Small intestine (tissue), 7 donors: ENCODE measurements at regions not wholly inside any gene's neighbourhood (a gene's known extent, or its start where the extent isn't known, plus 50 kb on each side); places are given as distances from the start of the nearest gene placed in this dataset.

Source experiments
- DNase-seq, 2 donors: peaks; one replicate each; pipeline versions ENCODE4 v3.0.0 to v3.0.0-alpha.2; 2013
- FAIRE-seq: peaks from 2 replicates; lab custom pipeline; 2012; peaks lifted over from hg19 to GRCh38; lab: Jason Lieb, UNC
- H3K27ac ChIP-seq, 3 donors: one replicate each; pipeline ENCODE4 v1.5.1; 2013; ENCODE audit warnings: low read length in 2 of 3, mild to moderate bottlenecking in 2 of 3, control low read depth in 1 of 3, inconsistent platforms in 1 of 3, low read depth in 1 of 3, moderate library complexity in 1 of 3
- H3K27me3 ChIP-seq, 3 donors: one replicate each; pipeline ENCODE4 v1.6.1; 2013; ENCODE audit warnings: low read length in 3 of 3, inconsistent platforms in 1 of 3; ENCODE audit not compliant: control insufficient read depth in 3 of 3, insufficient read depth in 3 of 3
- H3K36me3 ChIP-seq, 3 donors: one replicate each; pipeline ENCODE4 v1.6.1; 2013; ENCODE audit warnings: low read length in 3 of 3, inconsistent platforms in 1 of 3, low read depth in 1 of 3, mild to moderate bottlenecking in 1 of 3, moderate library complexity in 1 of 3; ENCODE audit not compliant: control insufficient read depth in 3 of 3, insufficient read depth in 2 of 3
- H3K4me1 ChIP-seq, 3 donors: one replicate each; pipeline ENCODE4 v1.6.1; 2013; ENCODE audit warnings: low read length in 2 of 3, inconsistent platforms in 1 of 3, low read depth in 1 of 3, mild to moderate bottlenecking in 1 of 3, moderate library complexity in 1 of 3; ENCODE audit not compliant: control insufficient read depth in 3 of 3, insufficient read depth in 2 of 3
- H3K4me3 ChIP-seq, 3 donors: one replicate each; pipeline ENCODE4 v1.5.1; 2013; ENCODE audit warnings: low read length in 3 of 3, control low read depth in 1 of 3, inconsistent platforms in 1 of 3, low read depth in 1 of 3, mild to moderate bottlenecking in 1 of 3, moderate library complexity in 1 of 3
- H3K9me3 ChIP-seq, 2 donors: one replicate each; pipeline ENCODE4 v1.6.1; 2013; ENCODE audit warnings: low read depth in 1 of 2, low read length in 1 of 2; ENCODE audit not compliant: control insufficient read depth in 2 of 2, insufficient read depth in 1 of 2
- WGBS, 3 donors: extraction: QIAGEN DNeasy Blood & Tissue Kit; methylation state at CpG; one replicate each; pipeline ENCODE4 v1.1.7; 2013; 5-methylcytosine and 5-hydroxymethylcytosine counted together
- donor health status: healthy with polysubstance abuse.
- donor health status: control.
- donor health status: control.
- donor health status: Bipolar disorder and iron deficiency.
- donor health status: healthy.

- H3K9me3 ChIP-seq: no peaks in the 10 kb centered on the region
- no peak overlapping the region for H3K4me3 ChIP-seq
- FAIRE-seq (no peak), DNase-seq (no peak)
- H3K4me1 ChIP-seq: peaks cover 0 to 7% (median 0%) of the 10 kb centered on the region in 3 donors
- WGBS, 3 donors: 82 to 86% (median 86%) methylated on average over 16 to 20 of the region's 20 CpGs
- H3K36me3 ChIP-seq: no peaks in the 10 kb centered on the region
- H3K27ac ChIP-seq: no peak overlapping the region
- H3K27me3 ChIP-seq: no peaks in the 10 kb centered on the region
These were observed 93.9 kb upstream of the CTDP1 start for GRCh38 chr18:79585395-79586370.

DNA sequence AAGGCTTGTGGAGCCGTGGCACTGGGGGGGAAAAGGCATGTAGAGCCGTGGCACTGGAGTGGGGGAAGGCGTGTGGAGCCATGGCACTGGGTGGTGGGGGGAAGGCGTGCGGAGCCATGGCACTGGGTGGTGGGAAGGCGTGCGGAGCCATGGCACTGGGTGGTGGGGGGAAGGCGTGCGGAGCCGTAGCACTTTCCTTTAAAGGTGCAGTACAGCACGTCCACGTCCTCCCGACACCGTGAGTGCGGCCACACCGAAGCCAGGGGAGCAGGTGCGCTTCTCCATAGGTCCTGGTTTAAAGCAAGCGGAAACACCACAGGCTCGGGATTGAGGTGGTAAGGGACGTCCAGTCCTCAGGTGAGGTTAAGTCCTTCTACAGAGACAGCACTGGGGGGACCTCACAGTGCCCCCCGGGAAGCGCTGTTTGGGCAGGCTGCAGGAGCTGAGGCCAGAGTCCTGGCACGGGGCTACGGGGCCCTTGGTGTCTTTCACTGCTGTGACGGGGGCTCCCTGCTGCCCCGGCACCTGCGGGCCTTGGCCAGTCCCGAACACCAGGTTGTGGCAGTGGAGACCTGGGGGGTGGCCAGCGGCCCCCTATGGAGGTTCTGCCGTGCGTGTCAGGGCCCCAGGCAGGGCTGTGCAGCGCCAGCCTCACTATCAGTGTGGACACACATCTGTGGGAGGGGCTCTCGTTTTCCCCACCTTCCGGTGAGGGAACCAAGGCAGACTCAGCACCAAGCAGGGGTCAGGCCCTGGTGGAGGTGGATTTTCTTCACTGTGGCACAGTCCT lies 93.0 kb upstream of the CTDP1 start:
- Histone ChIP-seq H3K4me1 (peaks cover 0 to 7% (median 0%) of the 10 kb centered on the region in 3 donors), H3K9me3 (no peaks in the 10 kb centered on the region), H3K36me3 (no peaks in the 10 kb centered on the region), H3K4me3 (no peak overlapping the region), H3K27me3 (no peaks in the 10 kb centered on the region), H3K27ac (no peak overlapping the region)
- 81 to 91% (median 89%) methylated on average over 32 to 34 of the region's 34 CpGs for WGBS, 3 donors
- FAIRE-seq (no peak), DNase-seq (no peak)

GRCh38 chr18:79587226-79587741 lies 92.3 kb upstream of the CTDP1 start:
- Histone ChIP-seq H3K4me3 (no peak overlapping the region), H3K36me3 (no peaks in the 10 kb centered on the region), H3K9me3 (no peaks in the 10 kb centered on the region), H3K4me1 (peaks cover 0 to 7% (median 0%) of the 10 kb centered on the region in 3 donors), H3K27me3 (no peaks in the 10 kb centered on the region), H3K27ac (no peak overlapping the region)
- no peak for FAIRE-seq
- DNase-seq: no peak
- 87 to 88% (median 88%) methylated on average over 16 of the region's 16 CpGs for WGBS, 3 donors

DNA sequence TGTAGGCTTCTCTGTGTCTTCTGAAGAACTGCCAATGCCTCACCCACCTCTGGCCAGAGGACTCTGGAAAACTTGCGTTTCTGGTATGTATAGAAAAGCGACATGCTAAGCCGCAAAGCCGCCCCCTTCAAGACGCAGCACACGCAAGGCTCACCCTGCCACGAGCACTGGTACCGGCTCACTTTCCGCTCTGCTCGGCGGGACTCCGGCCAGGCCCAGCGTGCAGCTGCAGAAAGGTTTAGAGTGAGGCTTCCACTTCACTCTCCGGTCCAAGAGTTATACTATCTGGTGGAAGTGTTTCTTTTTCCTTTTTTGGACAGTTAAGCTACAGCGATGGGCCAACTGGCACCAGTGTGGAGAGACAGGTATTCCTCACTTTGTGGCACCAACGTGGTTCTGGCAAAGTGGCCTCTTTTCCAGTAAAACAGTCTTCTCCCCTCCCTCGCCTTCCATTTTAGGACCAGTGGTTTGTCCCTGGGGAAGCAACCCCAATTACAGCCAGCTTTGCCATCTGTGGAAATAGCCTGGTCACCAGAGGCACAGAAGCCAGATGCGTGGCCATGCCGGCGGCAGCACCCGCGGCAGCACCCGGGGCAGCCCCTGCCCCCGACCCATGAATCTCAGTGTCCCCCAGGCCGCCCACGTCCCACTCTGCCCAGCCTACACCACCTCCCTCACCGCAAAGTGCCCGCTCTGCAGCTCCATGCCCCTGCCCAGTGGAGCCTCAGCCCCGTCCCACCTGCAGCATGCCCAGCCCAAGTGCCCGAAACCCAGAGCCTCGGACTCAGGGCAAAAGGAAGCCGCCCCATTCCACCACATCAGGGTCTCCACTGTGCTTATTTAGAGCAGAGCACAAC lies 91.6 kb upstream of the CTDP1 start:
- no peak for DNase-seq
- Histone ChIP-seq H3K36me3 (no peaks in the 10 kb centered on the region), H3K27ac (peak overlapping the region in 1 of 3 donors; percentile 5), H3K9me3 (no peaks in the 10 kb centered on the region), H3K4me3 (no peak overlapping the region), H3K4me1 (peaks cover 0 to 7% (median 0%) of the 10 kb centered on the region in 3 donors), H3K27me3 (no peaks in the 10 kb centered on the region)
- no peak for FAIRE-seq
- WGBS, 3 donors: 83 to 89% (median 85%) methylated on average over 31 to 32 of the region's 32 CpGs

- H3K27ac ChIP-seq: peak overlapping the region in 2 of 3 donors; percentile 32 to 40
- peaks cover 0 to 7% (median 0%) of the 10 kb centered on the region in 3 donors for H3K4me1 ChIP-seq
- H3K36me3 ChIP-seq: no peaks in the 10 kb centered on the region
- FAIRE-seq: no peak
- H3K27me3 ChIP-seq: no peaks in the 10 kb centered on the region
- H3K9me3 ChIP-seq: no peaks in the 10 kb centered on the region
- WGBS, 3 donors: 48 to 51% (median 49%) methylated on average over 38 of the region's 38 CpGs
- no peak overlapping the region for H3K4me3 ChIP-seq
- peak; percentile 5 to 33 for DNase-seq
These were observed 90.7 kb upstream of the CTDP1 start for GRCh38 chr18:79588636-79589481.

DNA sequence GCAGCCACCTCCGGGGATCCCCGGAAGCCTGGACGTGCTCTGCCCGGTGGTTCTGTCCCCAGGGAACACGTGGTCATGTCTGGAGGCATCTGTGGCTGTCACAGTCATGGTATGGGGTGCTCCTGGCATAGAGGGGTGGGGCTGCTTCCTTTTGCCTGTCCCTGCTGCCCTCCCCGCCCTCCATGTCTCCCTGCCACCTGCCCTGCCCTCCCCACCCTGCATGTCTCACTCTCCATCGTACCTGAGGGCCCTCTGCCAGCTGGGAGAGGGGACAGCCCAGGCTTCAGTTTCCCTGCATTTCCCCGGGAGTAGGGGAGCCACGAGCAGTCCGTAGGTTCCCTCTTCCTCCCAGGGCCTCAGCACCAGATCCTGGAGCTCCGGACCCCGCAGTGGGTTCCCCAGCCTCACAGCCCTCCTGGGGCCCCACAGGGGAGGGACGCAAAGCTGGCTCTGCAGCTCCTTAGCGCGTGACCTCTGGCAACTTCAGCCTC lies 90.0 kb upstream of the CTDP1 start:
- Histone ChIP-seq H3K4me1 (peaks cover 0 to 7% (median 0%) of the 10 kb centered on the region in 3 donors), H3K27me3 (no peaks in the 10 kb centered on the region), H3K4me3 (no peak overlapping the region), H3K27ac (peak overlapping the region in 1 of 3 donors; percentile 32), H3K9me3 (no peaks in the 10 kb centered on the region), H3K36me3 (no peaks in the 10 kb centered on the region)
- WGBS, 3 donors: 59 to 72% (median 66%) methylated on average over 12 to 15 of the region's 15 CpGs
- DNase-seq (no peak), FAIRE-seq (no peak)
